GM19324 (cell line): ENCODE measurements at regions not wholly inside any gene's neighbourhood (a gene's known extent, or its start where the extent isn't known, plus 50 kb on each side); places are given as distances from the start of the nearest gene placed in this dataset.
"Not testable (repeated sequence)": the region's sequence is repeated elsewhere in the genome, so short reads cannot be mapped to it uniquely, and the experiment has no call there.

Experiments used
- ATAC-seq: cut with Tn5 transposase; IDR thresholded peaks from one replicate; pipeline ENCODE4 v1.9.1; 2021; ENCODE audit warnings: mild to moderate bottlenecking, moderate library complexity; ENCODE audit not compliant: unreplicated experiment, low FRiP score

- ATAC-seq: not testable (repeated sequence)
These were observed 191.8 kb upstream of the IGF1 start for GRCh38 chr12:102672212-102672611.

GRCh38 chr12:102669056-102669455 is 188.7 kb upstream of the IGF1 start:
- ATAC-seq: no peak

GRCh38 chr12:102666176-102666575 is 185.8 kb upstream of the IGF1 start:
- ATAC-seq: not testable (repeated sequence)

GRCh38 chr12:102659200-102659911 is 179.0 kb upstream of the IGF1 start:
- ATAC-seq: no peak

GRCh38 chr12:102653406-102653805 is 173.0 kb upstream of the IGF1 start:
- ATAC-seq: no peak

- ATAC-seq: no peak
These were observed 172.4 kb upstream of the IGF1 start for GRCh38 chr12:102652645-102653313.

- ATAC-seq: no peak
These were observed 165.6 kb upstream of the IGF1 start for GRCh38 chr12:102645968-102646367.

- no peak for ATAC-seq
These were observed 163.7 kb upstream of the IGF1 start for GRCh38 chr12:102643879-102644575.

GRCh38 chr12:102642199-102642598 is 161.8 kb upstream of the IGF1 start:
- no peak for ATAC-seq

GRCh38 chr12:102640658-102641057 is 160.3 kb upstream of the IGF1 start:
- ATAC-seq: not testable (repeated sequence)

- ATAC-seq: no peak
These were observed 158.4 kb upstream of the IGF1 start for GRCh38 chr12:102638777-102639176.

GRCh38 chr12:102633981-102634605 is 153.7 kb upstream of the IGF1 start:
- ATAC-seq: no peak

GRCh38 chr12:102631274-102631673 is 150.9 kb upstream of the IGF1 start:
- ATAC-seq: no peak

GRCh38 chr12:102629262-102629888 is 149.0 kb upstream of the IGF1 start:
- no peak for ATAC-seq

GRCh38 chr12:102625819-102626218 is 145.5 kb upstream of the IGF1 start:
- no peak for ATAC-seq

- ATAC-seq: no peak
These were observed 142.3 kb upstream of the IGF1 start for GRCh38 chr12:102622618-102623017.

- no peak for ATAC-seq
These were observed 138.0 kb upstream of the IGF1 start for GRCh38 chr12:102618197-102618877.

GRCh38 chr12:102616692-102617091 is 136.3 kb upstream of the IGF1 start:
- ATAC-seq: no peak

GRCh38 chr12:102611995-102612394 is 131.6 kb upstream of the IGF1 start:
- ATAC-seq: no peak

- no peak for ATAC-seq
These were observed 129.6 kb upstream of the IGF1 start for GRCh38 chr12:102609996-102610395.
